ENCODE measurements at regions not wholly inside any gene's neighbourhood (a gene's known extent, or its start where the extent isn't known, plus 50 kb on each side); places are given as distances from the start of the nearest gene placed in this dataset.

DNA sequence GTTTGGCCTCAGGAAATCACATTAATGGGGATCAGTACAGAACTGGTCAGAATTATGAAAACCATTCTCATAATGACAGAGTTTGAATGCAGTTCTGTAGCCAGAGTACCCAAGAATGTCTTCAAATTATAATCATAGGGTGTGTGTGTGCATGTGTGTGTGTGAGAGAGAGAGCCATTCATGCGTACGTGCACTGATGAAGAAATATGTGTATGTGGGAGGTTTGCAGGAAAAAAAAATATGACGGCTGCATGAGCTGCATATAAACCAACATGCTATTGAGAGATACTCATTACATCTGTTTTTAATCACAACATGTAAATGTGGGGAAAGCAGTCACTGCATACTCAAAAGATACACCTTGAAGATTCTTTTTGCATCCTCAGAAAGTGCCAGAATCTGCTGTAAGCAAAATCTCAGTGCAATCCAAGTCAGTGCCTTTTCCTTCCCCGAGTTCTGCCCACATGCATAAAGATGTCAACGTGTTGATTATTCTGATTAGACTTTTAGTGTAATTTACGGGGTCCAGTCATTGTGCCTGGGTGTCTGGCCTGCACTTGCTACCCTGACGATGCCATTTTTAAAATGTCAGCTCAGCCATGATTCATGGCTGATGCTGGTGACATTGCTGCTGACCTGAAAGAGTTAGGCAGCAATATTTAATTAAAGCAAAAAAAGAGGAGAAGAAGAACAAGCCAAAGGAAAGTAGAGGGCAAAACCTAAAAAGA lies 378.7 kb upstream of the ZFHX3 start:
- H3F3A ChIP-seq (ENCODE audit: insufficient read depth, low read length): no peaks in the 10 kb centered on the region
- H3K4me2 ChIP-seq (ENCODE audit: low read length): no peak overlapping the region
- no peak overlapping the region for H3K4me3 ChIP-seq (ENCODE audit: low read depth, low read length, poor library complexity, severe bottlenecking)
- H3K27me3 ChIP-seq (ENCODE audit: insufficient read depth, low read length): no peaks in the 10 kb centered on the region
- H3K79me2 ChIP-seq (ENCODE audit: insufficient read depth, low read length): no peaks in the 10 kb centered on the region
- H4K20me1 ChIP-seq (ENCODE audit: insufficient read depth, low read length): no peaks in the 10 kb centered on the region
- H3K9ac ChIP-seq (ENCODE audit: low read length): no peak overlapping the region
- no peak for TF ChIP-seq EZH2 (IDR thresholded peaks at IDR 0.05; ENCODE audit: borderline replicate concordance, low read length)
- no peak for TF ChIP-seq CTCF (IDR thresholded peaks at IDR 0.05; ENCODE audit: low read length)
- no peak overlapping the region for H3K27ac ChIP-seq (ENCODE audit: low read depth, low read length, poor library complexity, severe bottlenecking)
- H2AFZ ChIP-seq (ENCODE audit: low read length): no peak overlapping the region
- no peaks in the 10 kb centered on the region for H3K4me1 ChIP-seq (ENCODE audit: insufficient read depth, low read length, severe bottlenecking)
- H3K9me2 ChIP-seq (ENCODE audit: low read depth, low read length): no peaks in the 10 kb centered on the region
- H3K36me3 ChIP-seq (ENCODE audit: insufficient read depth, low read length): no peaks in the 10 kb centered on the region
- no peaks in the 10 kb centered on the region for H3K9me3 ChIP-seq (ENCODE audit: low read length)

DNA sequence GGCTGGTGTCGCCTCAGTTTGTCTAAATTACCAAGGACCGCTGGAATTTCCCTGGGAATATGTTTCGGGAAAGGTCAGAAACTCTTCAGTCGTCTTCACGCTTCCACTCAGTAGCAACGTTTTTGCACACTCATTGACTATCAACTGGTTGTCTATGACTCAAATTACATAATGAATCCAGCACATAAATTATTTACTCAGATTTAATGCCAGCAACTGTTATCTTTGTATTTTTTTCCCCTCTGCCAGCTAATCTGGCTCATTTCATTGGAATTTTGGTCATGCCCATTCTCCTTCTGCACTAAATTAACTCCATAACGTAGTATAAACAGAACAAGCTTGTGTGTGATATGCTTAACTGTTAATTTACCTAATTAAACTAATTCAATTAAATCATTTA lies 372.7 kb upstream of the ZFHX3 start:
- no peaks in the 10 kb centered on the region for H4K20me1 ChIP-seq (ENCODE audit: insufficient read depth, low read length)
- H3K9me3 ChIP-seq (ENCODE audit: low read length): no peaks in the 10 kb centered on the region
- H3K27me3 ChIP-seq (ENCODE audit: insufficient read depth, low read length): no peaks in the 10 kb centered on the region
- H2AFZ ChIP-seq (ENCODE audit: low read length): no peak overlapping the region
- H3K9me2 ChIP-seq (ENCODE audit: low read depth, low read length): no peaks in the 10 kb centered on the region
- H3K79me2 ChIP-seq (ENCODE audit: insufficient read depth, low read length): no peaks in the 10 kb centered on the region
- no peak overlapping the region for H3K27ac ChIP-seq (ENCODE audit: low read depth, low read length, poor library complexity, severe bottlenecking)
- H3K4me1 ChIP-seq (ENCODE audit: insufficient read depth, low read length, severe bottlenecking): no peaks in the 10 kb centered on the region
- no peak overlapping the region for H3K9ac ChIP-seq (ENCODE audit: low read length)
- no peak for TF ChIP-seq EZH2 (IDR thresholded peaks at IDR 0.05; ENCODE audit: borderline replicate concordance, low read length)
- TF ChIP-seq CTCF (IDR thresholded peaks at IDR 0.05; ENCODE audit: low read length): no peak
- no peaks in the 10 kb centered on the region for H3K36me3 ChIP-seq (ENCODE audit: insufficient read depth, low read length)
- H3F3A ChIP-seq (ENCODE audit: insufficient read depth, low read length): no peaks in the 10 kb centered on the region
- H3K4me2 ChIP-seq (ENCODE audit: low read length): no peak overlapping the region
- no peak overlapping the region for H3K4me3 ChIP-seq (ENCODE audit: low read depth, low read length, poor library complexity, severe bottlenecking)

GRCh38 chr16:73420244-73420643 lies 372.3 kb upstream of the ZFHX3 start:
- Histone ChIP-seq H3K9ac (ENCODE audit: low read length) (no peak overlapping the region), H3K36me3 (ENCODE audit: insufficient read depth, low read length) (no peaks in the 10 kb centered on the region), H3K4me2 (ENCODE audit: low read length) (no peak overlapping the region), H3K9me2 (ENCODE audit: low read depth, low read length) (no peaks in the 10 kb centered on the region), H3K4me3 (ENCODE audit: low read depth, low read length, poor library complexity, severe bottlenecking) (no peak overlapping the region), H3F3A (ENCODE audit: insufficient read depth, low read length) (no peaks in the 10 kb centered on the region), H4K20me1 (ENCODE audit: insufficient read depth, low read length) (no peaks in the 10 kb centered on the region), H3K27ac (ENCODE audit: low read depth, low read length, poor library complexity, severe bottlenecking) (no peak overlapping the region), H3K27me3 (ENCODE audit: insufficient read depth, low read length) (no peaks in the 10 kb centered on the region), H3K9me3 (ENCODE audit: low read length) (no peaks in the 10 kb centered on the region), H3K79me2 (ENCODE audit: insufficient read depth, low read length) (no peaks in the 10 kb centered on the region), H3K4me1 (ENCODE audit: insufficient read depth, low read length, severe bottlenecking) (no peaks in the 10 kb centered on the region), H2AFZ (ENCODE audit: low read length) (no peak overlapping the region)
- TF ChIP-seq EZH2 (IDR thresholded peaks at IDR 0.05; ENCODE audit: borderline replicate concordance, low read length) (no peak), CTCF (IDR thresholded peaks at IDR 0.05; ENCODE audit: low read length) (no peak)
